IMR-90 (cell line): ENCODE measurements at regions not wholly inside any gene's neighbourhood (a gene's known extent, or its start where the extent isn't known, plus 50 kb on each side); places are given as distances from the start of the nearest gene placed in this dataset.

Experiments used
- ATAC-seq: fragments of 200-7000 bp; cut with Tn5 transposase; 2 replicates; pipeline ENCODE4 v1.9.1; 2020; ENCODE audit warnings: low read depth, mild to moderate bottlenecking, moderate library complexity
- BruUV-seq: library from RNA; stranded (reverse); fragments of 400-500 nt; replicated peaks from 2 replicates; lab custom pipeline; 2021; lab: Mats Ljungman, UMichigan
- CTCF ChIA-PET: fragments of 300-600 bp; formaldehyde crosslinking; extraction: SDS; loops from one replicate; lab custom pipeline; 2021; ENCODE audit warnings: antibody characterized with exemption; lab: Yijun Ruan, JAX
- POLR2A ChIA-PET: fragments of 300-600 bp; sonication (Branson Sonifier 250); formaldehyde crosslinking; loops from one replicate; lab custom pipeline; 2022; ENCODE audit warnings: antibody characterized with exemption; ENCODE audit not compliant: unreplicated experiment; lab: Charles Lee
- DNase-seq: peaks from one replicate; pipeline ENCODE4 v3.0.0; 2013
- H2AFZ ChIP-seq: replicated peaks from 2 replicates; pipeline ENCODE3; 2013; ENCODE audit warnings: low read length, mild to moderate bottlenecking; ENCODE audit not compliant: poor library complexity
- H2AK5ac ChIP-seq: 2 replicates; pipeline ENCODE4 v1.6.1; 2013; ENCODE audit warnings: low read depth, low read length, inconsistent platforms
- H2AK9ac ChIP-seq: replicated peaks from 2 replicates; pipeline ENCODE3; 2013; ENCODE audit warnings: mild to moderate bottlenecking, low read depth, low read length, moderate library complexity; ENCODE audit not compliant: poor library complexity
- H2BK120ac ChIP-seq: 2 replicates; pipeline ENCODE4 v1.6.1; 2013; ENCODE audit warnings: low read depth, low read length, inconsistent platforms
- H2BK15ac ChIP-seq: 3 replicates; pipeline ENCODE4 v1.6.1; 2013; ENCODE audit warnings: low read depth, low read length, inconsistent platforms
- H2BK20ac ChIP-seq: 2 replicates; pipeline ENCODE4 v1.6.1; 2013; ENCODE audit warnings: low read depth, mild to moderate bottlenecking, inconsistent platforms, low read length, moderate library complexity
- H2BK5ac ChIP-seq: 2 replicates; pipeline ENCODE4 v1.6.1; 2013; ENCODE audit warnings: mild to moderate bottlenecking, low read depth, low read length, inconsistent platforms; ENCODE audit not compliant: poor library complexity, severe bottlenecking
- H3K14ac ChIP-seq: replicated peaks from 2 replicates; pipeline ENCODE4 v1.6.1; 2013; ENCODE audit warnings: low read depth, low read length, inconsistent platforms
- H3K18ac ChIP-seq: 2 replicates; pipeline ENCODE4 v1.6.1; 2013; ENCODE audit warnings: low read depth, low read length, control low read depth
- H3K23ac ChIP-seq: 2 replicates; pipeline ENCODE4 v1.6.1; 2013; ENCODE audit warnings: low read depth, low read length, inconsistent platforms
- H3K27ac ChIP-seq: 2 replicates; pipeline ENCODE4 v1.5.1; 2013; ENCODE audit warnings: mild to moderate bottlenecking, control low read depth, low read length; ENCODE audit not compliant: insufficient read depth
- H3K27me3 ChIP-seq: 2 replicates; pipeline ENCODE4 v1.6.1; 2013; ENCODE audit warnings: low read length; ENCODE audit not compliant: control insufficient read depth, insufficient read depth
- H3K36me3 ChIP-seq: 2 replicates; pipeline ENCODE4 v1.6.1; 2013; ENCODE audit warnings: low read length, mixed read lengths; ENCODE audit not compliant: control insufficient read depth, insufficient read depth
- H3K4ac ChIP-seq: 2 replicates; pipeline ENCODE4 v1.6.1; 2013; ENCODE audit warnings: low read depth, low read length, inconsistent platforms
- H3K4me1 ChIP-seq: 2 replicates; pipeline ENCODE4 v1.6.1; 2013; ENCODE audit warnings: low read length, mixed read lengths; ENCODE audit not compliant: control insufficient read depth, insufficient read depth
- H3K4me2 ChIP-seq: 2 replicates; pipeline ENCODE4 v1.6.1; 2013; ENCODE audit warnings: low read depth, mild to moderate bottlenecking, control low read depth, low read length, moderate library complexity
- H3K4me3 ChIP-seq: 2 replicates; pipeline ENCODE4 v1.5.1; 2013; ENCODE audit warnings: low read depth, mild to moderate bottlenecking, control low read depth, low read length, moderate library complexity; ENCODE audit not compliant: insufficient read depth
- H3K56ac ChIP-seq: 2 replicates; pipeline ENCODE4 v1.6.1; 2013; ENCODE audit warnings: low read length, inconsistent platforms; ENCODE audit not compliant: insufficient read depth; ENCODE audit errors: extremely low read depth
- H3K79me1 ChIP-seq, 2 experiments: 2 replicates each; pipeline ENCODE4 v1.6.1; 2013; ENCODE audit warnings: low read length in 2 of 2, inconsistent platforms in 1 of 2, low read depth in 1 of 2
- H3K9ac ChIP-seq: 2 replicates; pipeline ENCODE4 v1.6.1; 2013; ENCODE audit warnings: low read depth, low read length, control low read depth
- H3K9me1 ChIP-seq: 2 replicates; pipeline ENCODE4 v1.6.1; 2013; ENCODE audit warnings: low read length, inconsistent platforms; ENCODE audit not compliant: insufficient read depth
- H3K9me3 ChIP-seq: 2 replicates; pipeline ENCODE4 v1.6.1; 2013; ENCODE audit warnings: low read length; ENCODE audit not compliant: control insufficient read depth, insufficient read depth
- H4K20me1 ChIP-seq: 2 replicates; pipeline ENCODE4 v1.6.1; 2013; ENCODE audit warnings: low read length, inconsistent platforms; ENCODE audit not compliant: insufficient read depth
- H4K5ac ChIP-seq: 2 replicates; pipeline ENCODE4 v1.6.1; 2013; ENCODE audit warnings: mild to moderate bottlenecking, low read depth, low read length, control low read depth
- H4K8ac ChIP-seq, 2 experiments: 2 replicates each; pipeline ENCODE4 v1.6.1; 2013; ENCODE audit warnings: low read depth in 2 of 2, low read length in 2 of 2, control low read depth in 1 of 2, inconsistent platforms in 1 of 2
- H4K91ac ChIP-seq: 2 replicates; pipeline ENCODE4 v1.6.1; 2013; ENCODE audit warnings: low read depth, low read length, inconsistent platforms; ENCODE audit not compliant: insufficient read depth
- CEBPB ChIP-seq: IDR thresholded peaks from 2 replicates; pipeline ENCODE4 v1.6.1; 2012; ENCODE audit warnings: low read depth, low read length, improper control_type of control experiment
- CTCF ChIP-seq: conservative IDR thresholded peaks from 2 replicates; pipeline ENCODE4 v1.5.1; 2012; ENCODE audit warnings: mild to moderate bottlenecking, low read depth, low read length, improper control_type of control experiment
- MAZ ChIP-seq: IDR thresholded peaks from 2 replicates; pipeline ENCODE4 v1.6.1; 2012; ENCODE audit warnings: low read depth, mild to moderate bottlenecking, low read length, improper control_type of control experiment, moderate library complexity, borderline replicate concordance
- NFE2L2 ChIP-seq: fragments of 150-350 bp; IDR thresholded peaks from 2 replicates; pipeline ENCODE4 v1.6.1; 2016; ENCODE audit warnings: low read depth, mild to moderate bottlenecking, low read length
- RFX5 ChIP-seq: IDR thresholded peaks from 2 replicates; pipeline ENCODE4 v1.8.0; 2012; ENCODE audit warnings: low read depth, mild to moderate bottlenecking, low read length, moderate library complexity
- USF2 ChIP-seq: fragments of 150-350 bp; IDR thresholded peaks from 2 replicates; pipeline ENCODE4 v1.6.1; 2017; ENCODE audit warnings: mild to moderate bottlenecking, antibody characterized with exemption, low read length, low read depth
- WGBS, 2 experiments: methylation state at CpG; one replicate each; pipeline versions ENCODE4 v1.1.5 to v1.1.7; 2013; ENCODE audit warnings: missing lambda C conversion rate in 2 of 2; ENCODE audit not compliant: insufficient read length in 1 of 2; ENCODE audit errors: extremely low coverage in 2 of 2; 5-methylcytosine and 5-hydroxymethylcytosine counted together
- dilution Hi-C: fragments of 300-500 bp; cut with HindIII; formaldehyde crosslinking; loops from one replicate; pipeline ENCODE4 v1.14.3; 2018; ENCODE audit warnings: low sequenced_read_pairs; ENCODE audit not compliant: unreplicated experiment
- in situ Hi-C: fragments of 300-500 bp; cut with MboI; formaldehyde crosslinking; loops from 3 replicates; pipeline ENCODE4 v1.14.3; 2019; ENCODE audit warnings: low sequenced_read_pairs, inconsistent platforms, mixed read lengths
- intact Hi-C: fragments of 100-400 bp; cut with micrococcal nuclease; formaldehyde crosslinking; loops from 2 replicates; pipeline ENCODE4 v1.10.0; 2022

- no peak for TF ChIP-seq NFE2L2
Measured at GRCh38 chr2:8408560-8409460, 273.0 kb upstream of the ID2 start (continued).

- Histone ChIP-seq H3K4me3 (no peak overlapping the region), H3K27me3 (no peaks in the 10 kb centered on the region), H3K27ac (no peak overlapping the region), H2BK20ac (no peak overlapping the region), H2AK9ac (no peak overlapping the region), H3K36me3 (no peaks in the 10 kb centered on the region), H4K91ac (no peak overlapping the region; the same call in 1 of the 2 replicates), H2AK5ac (no peak overlapping the region), H2BK15ac (no peak overlapping the region), H3K23ac (no peak overlapping the region), H3K9ac (no peak overlapping the region), H4K20me1 (no peaks in the 10 kb centered on the region), H4K5ac (no peak overlapping the region), H3K18ac (no peak overlapping the region), H3K4me2 (no peak overlapping the region), H3K4ac (no peak overlapping the region), H3K14ac (no peak overlapping the region), H3K79me1 (no peaks in the 10 kb centered on the region), H4K8ac (no peak overlapping the region), H3K9me3 (no peaks in the 10 kb centered on the region), H3K9me1 (no peaks in the 10 kb centered on the region; the same call in 1 of the 2 replicates), H2AFZ (no peak overlapping the region), H3K4me1 (peaks cover 2% of the 10 kb centered on the region), H3K56ac (no peak overlapping the region), H2BK5ac (no peak overlapping the region), H2BK120ac (no peak overlapping the region)
- TF ChIP-seq CEBPB (no peak), MAZ (no peak), CTCF (no peak), USF2 (no peak), RFX5 (no peak)
- no TSS peak for BruUV-seq
- no CpG with 5 or more reads among the region's 5 CpGs for WGBS, 2 experiments
- DNase-seq (peak; percentile 23), ATAC-seq (no peak)
- ChIA-PET POLR2A (no interaction called here), CTCF (no interaction called here)
- dilution Hi-C loops (no loop called here), in situ Hi-C loops (no loop called here), intact Hi-C loops (no loop called here)
Measured at GRCh38 chr2:8409461-8410260, 272.2 kb upstream of the ID2 start.
